ENCODE measurements at regions not wholly inside any gene's neighbourhood (a gene's known extent, or its start where the extent isn't known, plus 50 kb on each side); places are given as distances from the start of the nearest gene placed in this dataset.
A peak's percentile ranks its signal among the peaks of the same experiment; 100 is the strongest.

DNA sequence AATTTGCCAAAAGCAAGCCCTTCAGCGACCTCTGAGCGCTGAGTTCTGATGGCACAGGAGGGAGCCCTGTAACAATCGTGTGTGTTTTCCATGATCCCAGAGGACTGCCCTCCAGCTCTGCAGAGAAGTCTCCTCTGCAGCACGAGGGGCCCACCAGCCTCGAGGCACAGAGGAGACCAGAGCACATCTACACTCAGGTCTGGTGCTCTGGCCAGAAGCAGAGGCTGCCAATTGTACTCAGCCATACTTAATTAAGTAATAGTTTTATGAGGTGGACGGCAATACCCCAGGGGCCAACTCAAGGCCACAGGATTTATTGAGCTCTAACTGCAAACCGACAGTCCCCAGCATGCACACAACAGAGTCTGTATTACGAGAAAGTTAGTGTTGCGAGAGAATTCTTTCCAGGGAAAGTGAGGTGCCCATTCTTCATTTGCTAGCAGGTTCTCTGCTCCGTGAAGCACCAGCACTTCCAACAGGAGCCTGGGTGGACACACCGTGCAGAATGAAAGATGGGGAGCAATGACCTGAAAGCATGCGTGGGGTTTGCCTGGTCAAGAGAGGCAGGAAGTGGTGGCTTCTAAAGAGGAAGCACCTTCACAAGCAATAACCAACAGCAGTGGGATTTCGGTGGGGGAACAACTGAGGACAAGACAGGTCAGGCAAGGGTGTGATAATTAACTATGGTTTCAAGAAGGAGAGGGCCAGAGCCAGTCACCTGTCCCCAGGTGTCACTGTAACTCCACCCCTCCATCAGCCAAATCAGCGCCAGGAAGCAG is 92.8 kb upstream of the FOXC1 start:
- DNase-seq, result peak; percentile 62

DNA sequence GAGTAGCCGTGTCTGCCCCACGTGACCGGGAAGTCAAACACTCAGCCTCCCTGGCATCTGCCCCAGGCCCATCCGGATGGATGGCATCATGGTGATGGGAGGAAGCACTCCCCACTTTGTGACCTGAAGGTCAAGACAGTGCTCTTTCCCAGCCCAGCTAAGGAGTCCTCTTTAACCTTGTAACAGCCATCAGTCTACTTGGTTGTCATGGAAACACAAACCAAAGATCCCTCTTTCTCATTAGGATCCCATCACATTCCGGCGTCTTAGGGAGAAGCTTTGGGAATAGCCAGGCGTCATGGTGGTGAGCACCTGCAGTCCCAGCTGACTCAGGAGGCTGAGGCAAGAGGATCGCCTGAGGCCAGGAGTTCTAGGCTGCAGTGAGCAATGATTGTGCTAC is 90.9 kb upstream of the FOXC1 start:
- DNase-seq, result no peak

DNA sequence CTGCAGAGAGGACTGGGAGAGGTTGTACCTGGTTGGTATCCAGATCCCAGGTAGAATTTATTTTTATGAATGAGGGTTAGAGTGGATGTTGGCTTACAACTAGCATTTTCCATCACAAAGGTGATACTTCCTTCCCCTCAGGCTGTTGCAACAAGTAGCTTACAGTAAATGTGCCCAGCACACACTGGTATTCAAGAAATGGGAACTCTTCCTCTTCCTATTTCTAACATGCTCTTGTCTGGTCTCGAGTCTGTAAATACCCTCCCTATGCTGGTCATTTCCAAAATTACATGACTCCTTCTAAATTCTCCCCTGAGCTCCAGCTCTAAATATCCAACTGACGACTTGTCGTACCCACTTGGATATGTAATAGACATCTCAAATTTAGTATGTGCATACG is 90.1 kb upstream of the FOXC1 start:
- DNase-seq, result no peak

DNA sequence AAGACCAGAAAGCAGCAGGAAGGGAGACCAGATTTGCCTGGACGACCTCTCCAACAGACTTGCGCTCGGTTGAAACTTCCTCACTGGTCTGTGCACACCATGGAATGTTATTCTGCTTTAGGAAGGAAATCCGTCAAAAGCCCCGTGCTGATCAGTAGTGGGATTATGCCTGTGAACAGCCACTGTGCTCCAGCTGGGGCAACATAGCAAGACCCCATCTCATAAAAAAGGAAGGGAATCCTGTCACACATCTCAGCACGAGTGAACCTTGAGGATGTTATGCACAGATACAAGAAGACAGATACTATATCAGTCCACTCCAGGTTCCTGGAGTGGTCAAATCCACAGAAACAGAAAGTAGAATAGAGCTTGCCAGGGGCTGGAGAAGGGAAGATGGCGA is 86.9 kb upstream of the FOXC1 start:
- no peak for DNase-seq

DNA sequence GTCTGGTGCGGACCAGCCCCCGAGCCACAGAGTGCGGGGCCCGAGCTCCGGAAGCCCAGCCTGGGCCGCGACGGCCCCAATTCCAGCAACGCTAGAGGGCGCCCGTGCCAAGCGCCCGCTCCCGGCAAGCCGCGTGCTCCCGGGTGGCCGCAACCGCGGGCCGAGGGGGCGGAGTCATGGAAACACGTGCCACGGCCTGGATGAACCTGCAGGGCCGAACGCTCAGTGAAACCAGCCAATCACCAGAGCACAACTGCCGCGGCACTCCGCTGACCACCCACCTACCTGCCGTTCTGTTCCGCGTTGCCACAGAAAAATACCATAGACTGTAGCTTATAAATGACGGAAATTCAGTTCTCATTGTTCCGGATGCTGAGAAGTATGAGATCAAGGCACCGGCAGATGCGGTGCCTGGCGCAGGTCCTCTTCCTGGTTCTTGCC is 85.7 kb upstream of the FOXC1 start:
- DNase-seq, result no peak

DNA sequence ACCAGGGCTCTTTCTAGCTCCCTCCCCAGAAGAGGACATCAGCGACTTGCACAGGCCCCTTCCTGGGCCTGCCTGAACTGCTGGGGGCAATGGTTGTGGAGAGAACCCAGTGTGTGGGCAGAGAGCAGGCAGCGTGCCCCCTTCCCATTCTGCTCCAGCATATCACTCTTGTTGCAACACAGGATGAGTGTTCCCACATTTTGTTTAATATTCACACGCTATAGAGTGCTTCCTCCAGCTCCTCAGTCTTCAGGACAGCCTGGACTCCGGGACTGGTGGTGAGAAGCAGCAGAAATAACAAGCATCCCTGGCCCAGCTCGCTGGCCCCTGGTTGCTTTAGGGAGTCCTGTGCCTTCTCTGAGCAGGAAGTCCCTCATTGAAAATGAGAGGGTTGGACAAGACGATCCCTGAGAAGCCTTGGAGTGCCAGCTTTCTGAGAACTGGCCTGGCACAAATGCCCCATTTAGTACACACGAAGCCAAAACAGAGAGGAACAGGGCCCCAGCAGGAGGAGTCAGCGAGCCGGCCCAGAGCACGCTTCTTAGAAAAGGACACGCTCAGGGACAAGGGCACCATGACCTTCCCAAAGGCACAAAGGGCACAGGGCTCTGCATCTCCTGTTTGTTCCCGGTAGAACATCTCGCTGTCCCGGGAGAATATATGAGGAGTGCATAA is 84.2 kb upstream of the FOXC1 start:
- DNase-seq, result no peak

DNA sequence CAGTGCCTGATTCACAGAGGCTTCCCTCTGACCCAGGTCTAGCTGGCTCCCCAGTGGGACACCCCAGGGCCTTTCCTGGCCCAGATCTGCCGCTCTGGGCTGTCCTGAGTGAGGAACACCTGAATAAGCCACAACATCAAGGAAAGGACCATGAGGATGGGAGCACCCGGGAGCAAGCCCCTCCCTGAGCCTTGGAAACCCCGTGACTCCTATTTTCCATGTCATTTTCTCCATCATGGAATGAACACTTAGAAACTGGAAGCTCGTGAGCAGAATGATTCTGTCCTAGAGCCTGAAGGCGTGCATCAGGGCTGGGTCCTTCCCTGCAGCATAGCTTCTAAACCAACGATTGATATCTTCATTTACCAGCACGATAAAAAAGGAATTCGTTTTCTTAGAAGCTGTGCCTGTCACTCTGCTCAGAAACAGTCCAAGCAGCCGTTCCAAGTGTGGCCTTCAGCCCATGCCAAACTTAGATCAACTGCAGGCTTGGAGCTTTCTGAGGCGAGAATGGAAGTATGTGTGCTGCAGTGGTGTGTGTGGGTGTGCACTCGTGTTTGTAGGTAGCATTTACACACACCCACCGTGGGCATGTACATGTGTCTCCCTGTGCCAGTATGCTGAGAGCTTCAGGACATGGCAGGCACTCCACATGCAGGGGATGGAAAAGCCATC is 83.2 kb upstream of the FOXC1 start:
- DNase-seq, result no peak

DNA sequence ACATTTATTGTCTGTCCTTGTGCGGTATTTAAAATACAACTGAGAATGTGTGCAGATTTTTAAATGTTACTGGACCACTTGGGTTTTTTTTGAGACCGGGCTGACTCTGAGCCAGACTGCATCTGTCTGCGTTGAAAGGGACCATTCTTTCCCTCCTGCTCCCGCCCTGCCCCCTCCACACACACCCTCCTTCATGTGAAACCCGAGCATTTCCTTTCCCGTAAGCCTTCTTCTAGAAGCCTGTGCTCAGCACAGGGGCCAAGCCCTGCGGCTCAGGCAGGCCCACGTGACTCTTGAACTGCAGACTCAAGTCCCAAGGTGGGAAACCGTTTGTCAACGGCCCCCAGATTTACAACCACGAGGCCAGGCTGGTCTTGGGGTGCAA is 82.7 kb upstream of the FOXC1 start:
- no peak for DNase-seq

DNA sequence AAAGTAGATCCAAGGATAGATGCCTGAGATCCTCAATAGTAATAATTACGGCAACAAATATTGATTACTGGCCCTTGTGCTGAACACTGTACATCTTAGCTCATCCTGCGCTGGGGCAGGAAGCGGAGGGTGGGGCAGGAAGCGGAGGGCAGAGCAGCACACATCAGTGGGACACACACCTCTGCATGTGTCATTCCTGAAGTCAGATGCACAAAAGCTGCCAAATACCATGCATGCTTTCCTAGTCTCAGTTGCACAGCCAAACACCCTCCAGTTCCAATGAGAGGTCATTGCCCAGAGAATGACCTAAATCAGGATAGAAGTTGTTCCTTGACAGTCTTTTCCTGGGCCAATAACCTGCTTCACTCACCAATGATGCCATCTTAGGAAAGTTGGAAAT is 74.4 kb upstream of the FOXC1 start:
- DNase-seq, result no peak

DNA sequence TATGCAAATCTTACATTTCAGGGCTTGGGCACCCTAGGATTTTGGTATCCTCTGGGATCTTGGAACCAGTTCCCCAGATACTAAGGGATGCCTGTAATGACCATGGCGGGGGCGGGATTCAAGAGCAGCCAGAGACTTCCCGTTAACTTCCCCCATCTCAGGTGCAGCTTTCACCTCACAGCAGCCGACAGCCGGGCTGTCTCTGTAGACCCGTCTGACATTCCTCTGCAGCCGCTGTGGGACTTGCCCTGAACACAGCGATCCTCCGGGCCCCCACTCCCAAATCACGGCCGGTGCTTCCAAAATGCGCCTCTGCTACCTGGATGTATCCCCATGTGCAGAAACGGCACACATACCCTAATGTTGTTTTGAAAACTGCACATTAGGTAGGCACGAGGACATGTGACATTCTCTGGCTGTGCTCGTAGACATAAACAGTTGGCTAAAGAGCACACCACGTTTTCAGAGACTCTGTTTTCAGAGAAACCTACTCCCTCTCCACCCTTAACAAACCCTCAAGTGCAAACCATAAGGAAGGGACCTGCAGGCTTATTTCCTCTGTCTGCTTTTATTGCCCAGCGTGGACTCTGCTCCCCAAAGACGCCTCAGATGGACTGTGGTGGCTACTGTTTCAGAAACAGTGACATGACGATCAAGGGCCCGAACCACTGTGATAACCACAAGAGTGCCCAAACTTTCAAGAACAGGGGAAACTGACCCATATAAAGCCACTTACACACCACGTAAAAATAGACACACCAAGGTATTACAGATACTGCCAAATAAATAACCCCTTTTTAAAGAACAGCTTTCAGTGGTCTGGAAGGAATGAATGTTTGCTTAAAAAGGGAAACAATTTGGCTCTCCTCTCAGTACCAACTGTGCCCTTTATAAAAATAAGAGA is 72.9 kb upstream of the FOXC1 start:
- DNase-seq, result no peak

DNA sequence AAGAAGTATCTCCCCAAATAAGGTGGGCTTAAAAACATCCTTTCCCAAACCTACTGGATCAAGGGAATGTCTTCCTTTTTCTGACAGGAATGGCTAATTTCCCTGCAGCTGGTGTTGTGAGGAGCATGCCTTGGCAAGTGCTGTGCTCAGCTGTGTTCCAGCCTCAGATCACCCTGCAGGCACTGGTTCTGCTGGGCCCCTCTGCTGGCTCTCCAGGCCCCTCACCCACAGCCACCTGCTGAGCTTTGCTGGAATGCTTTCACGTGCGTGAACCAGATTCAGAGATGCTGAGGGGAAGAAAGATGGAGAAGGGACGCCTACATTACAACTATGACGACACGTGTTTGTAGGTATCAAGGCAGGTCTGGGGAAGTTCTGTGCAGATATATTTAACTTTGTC is 71.3 kb upstream of the FOXC1 start:
- no peak for DNase-seq

DNA sequence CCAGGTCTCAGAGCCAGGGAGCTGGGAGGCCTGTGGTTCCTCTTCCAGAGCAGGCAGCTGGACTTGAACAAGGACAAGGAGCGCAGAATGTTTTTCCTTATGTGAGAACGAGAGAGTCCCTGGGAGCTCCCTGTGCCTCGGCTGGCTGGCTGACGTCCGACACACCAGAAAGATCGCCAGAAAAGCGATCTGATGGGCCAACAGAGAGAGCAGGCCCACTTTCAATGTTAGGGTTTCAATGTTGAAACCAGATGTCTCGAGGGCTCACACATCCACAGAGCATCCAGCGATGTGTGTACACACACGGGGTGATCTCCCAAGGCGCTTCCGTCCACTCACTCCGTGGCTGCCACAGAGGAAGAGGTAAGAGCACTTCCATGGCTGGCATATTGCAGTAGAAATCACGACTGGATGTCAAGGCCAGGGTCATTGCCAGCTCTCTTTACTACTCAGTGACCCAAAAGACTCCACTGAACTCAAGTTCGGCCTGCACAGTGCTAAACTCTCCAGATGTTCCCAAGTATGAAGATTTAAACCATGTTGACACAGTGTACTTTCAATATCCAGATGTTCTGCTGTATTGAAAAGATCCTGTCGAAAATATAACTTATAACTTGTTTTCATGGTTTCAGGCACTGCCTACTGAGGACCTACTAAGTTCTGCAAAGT is 70.8 kb upstream of the FOXC1 start:
- no peak for DNase-seq

DNA sequence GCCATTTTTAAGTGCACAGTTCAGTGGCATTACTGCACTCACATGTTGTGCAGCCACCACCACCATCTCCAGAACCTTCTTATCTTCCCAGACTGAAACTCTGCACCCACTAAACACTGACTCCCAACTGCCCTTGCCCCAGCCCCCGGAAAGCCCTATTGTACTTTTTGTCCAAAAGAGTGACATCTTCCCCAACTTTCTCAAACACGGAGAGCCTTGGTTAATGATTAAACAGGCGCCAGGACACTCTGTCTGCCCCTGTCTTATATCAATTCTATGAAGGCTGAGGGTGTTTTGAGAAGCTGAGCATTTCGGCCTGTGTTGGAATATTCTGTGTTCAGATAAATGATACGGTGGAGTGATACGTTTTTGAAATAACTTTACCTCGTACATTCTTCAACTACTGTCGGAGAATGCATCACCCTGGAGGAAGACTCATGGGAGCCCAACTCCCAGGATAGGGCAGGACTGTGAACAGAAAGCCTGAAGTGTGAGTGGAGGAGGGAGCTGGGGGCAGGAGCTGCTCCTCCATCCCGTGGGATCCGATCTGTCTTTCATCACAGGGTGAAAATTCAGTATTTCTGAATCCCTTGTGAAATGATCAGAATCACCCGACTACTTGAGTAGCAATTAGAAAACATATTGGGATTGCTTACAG is 68.7 kb upstream of the FOXC1 start:
- DNase-seq, result no peak

DNA sequence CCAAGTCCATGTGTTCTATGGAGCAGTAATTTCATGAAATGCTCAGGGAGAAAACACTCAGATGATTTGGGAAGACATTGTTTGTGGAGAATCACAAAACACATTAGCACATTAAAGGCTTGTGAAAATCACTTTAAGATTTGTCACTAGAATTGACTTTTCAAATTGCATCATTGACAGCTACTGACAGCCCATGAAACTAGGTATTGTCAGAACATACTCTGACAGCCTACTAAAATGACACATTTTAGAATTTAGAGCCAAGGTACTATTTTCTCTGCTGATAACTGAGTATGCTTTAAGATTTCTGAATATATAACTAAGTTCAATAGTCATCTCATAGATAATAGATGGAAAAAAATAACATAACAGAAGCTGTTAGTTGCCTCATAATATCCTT is 67.4 kb upstream of the FOXC1 start:
- no peak for DNase-seq

DNA sequence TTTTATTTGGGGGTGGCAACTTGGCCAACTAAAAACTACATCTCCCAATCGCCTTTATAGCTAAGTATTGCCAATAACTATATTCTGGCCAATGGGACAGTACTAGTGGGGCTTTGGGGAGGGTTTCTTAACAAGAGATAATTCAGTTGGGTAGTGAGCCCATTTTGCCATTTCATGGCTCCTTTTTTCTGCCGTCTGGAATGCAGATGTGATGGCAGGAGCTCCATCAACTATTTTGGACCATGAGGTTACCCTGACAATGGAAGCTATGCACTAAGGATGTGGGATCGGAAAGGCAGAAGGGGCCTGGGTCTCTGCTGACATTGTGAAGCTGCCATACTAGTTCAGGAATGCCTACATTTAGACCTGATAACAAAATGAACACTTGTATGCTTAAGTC is 67.0 kb upstream of the FOXC1 start:
- no peak for DNase-seq

DNA sequence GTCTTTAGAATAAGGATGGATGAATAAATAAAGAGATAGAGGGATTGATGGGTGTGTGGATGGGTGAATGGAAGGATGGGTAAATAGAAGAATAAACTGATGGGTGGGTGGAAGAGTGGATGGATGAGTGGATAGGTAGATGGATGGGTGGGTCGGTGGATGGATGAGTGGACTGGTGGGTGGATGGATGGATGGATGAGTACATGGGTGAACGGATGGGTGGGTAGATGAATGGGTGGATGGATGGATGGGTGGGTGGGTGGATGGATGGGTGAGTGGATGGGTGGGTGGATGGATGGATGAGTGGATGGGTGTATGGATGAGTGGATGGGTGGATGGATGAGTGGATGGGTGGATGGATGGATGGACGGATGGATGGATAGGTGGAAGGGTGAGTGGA is 65.7 kb upstream of the FOXC1 start:
- no peak for DNase-seq

DNA sequence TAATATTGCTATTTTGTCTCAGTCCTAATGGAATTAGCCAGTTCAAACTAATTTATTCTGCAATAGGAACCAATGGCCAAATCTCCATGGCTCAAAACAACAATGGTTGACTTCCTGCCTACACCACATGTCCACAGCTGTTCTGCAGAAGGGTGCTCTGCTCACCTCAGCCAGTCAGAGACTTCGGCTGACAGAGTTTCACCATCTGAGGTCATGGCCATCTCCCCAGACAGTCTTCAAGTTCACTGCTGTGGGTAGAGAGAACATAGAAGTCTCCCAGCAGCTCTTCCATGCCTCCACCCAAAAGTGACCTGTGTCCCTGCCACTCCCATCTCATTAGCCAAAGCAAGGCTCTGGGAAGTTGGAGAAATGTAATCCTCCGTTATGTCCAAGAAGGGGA is 65.1 kb upstream of the FOXC1 start:
- DNase-seq, result no peak

DNA sequence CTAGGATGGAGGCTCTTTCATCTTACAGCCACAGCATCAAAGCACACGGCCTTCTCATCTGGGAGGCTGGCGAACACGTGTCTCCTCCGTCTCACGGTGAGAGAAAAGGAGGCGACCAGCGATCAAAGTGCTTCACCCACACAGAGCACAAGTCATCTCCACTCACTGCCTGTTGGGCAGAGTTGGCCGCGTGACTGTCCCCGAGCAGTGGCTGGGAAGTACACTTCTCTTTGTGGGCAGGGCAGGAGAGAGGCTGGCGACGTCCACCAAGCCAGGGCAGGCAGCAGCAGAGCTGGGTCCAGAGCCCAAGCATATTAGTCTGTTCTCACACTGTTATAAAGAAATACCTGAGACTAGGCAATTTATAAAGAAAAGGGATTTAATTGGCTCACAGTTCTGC is 64.1 kb upstream of the FOXC1 start:
- no peak for DNase-seq

DNA sequence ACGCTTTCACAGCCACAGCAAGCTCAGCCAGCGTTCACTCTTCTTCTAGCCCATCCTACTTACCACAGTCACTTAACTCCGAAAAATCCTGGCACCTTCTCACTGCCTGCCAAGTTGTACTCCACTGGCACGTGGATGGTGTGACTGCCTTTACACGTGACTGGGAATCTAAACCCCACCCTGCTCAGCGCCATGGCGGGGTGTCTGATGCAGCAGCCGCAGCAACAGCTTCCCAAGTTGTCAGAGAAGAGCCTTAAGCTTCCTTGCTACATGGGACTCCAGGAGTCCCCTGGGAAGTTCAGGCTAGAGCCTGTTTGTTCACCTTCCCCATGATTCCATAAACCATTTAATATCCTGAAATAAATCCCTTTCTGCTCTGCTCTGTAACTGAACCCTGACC is 61.9 kb upstream of the FOXC1 start:
- no peak for DNase-seq

DNA sequence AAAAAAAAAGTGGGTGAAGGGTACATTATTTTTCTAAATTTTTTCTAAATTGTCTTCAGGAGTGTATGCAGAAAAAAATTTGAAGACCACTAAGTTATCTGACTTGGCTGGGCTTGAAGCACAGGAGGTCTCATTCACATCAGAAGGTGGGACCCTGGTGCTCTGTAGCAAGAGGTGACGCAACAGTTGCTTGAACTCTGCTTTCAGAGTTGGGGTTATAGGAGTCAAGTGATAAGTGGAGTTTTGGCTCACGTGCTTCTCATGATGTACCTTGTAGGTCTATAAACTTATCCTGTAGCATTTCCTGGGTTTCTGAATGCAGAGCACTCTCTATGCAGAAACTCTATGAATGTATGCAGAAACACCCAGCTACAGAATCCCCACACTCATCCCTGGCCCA is 58.5 kb upstream of the FOXC1 start:
- DNase-seq, result no peak

DNA sequence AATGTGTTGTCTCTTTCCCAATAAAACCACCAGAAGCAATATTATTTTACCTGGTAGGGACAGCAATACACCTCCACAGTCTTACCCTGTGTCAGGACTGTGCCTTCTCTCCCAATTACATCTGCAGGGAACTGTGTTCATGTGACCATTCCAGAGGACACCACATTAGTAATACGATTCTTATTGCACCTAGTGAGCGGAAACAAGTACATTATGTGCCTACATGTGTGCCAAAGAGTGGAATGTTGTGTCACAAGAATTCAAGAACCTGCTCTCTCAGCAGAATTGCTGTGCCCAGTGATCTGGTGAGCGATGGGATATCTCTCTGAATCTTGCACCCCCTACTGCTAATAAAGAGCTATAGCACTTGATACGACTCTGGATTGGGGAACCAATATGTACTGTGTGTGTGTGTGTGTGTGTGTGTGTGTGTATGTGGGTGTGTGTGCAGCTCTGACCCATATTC is 57.4 kb upstream of the FOXC1 start:
- no peak for DNase-seq

DNA sequence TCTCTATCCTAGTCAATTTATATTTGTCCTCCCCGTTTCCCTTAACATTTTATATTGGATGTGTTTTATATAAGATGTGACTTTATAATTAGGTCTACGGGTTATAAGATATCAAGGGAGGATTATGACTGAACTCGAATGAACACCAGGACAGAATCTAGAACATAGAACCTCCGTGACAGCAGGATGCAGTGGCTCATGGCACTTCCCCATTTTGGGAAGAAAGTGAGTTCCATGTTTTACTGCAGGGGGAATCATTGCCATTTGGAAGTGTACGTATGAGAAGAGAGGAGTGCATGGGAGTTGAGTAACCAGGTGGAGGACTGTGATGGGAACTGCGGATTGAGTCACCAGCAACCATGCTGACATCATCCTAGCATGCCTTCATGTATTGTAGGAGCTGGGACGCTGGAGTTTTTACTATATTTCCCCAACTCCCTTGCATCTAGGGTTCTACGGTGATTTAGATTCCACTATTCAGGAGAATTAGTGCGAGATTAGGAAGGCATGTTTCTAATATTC is 56.1 kb upstream of the FOXC1 start:
- DNase-seq, result no peak
